Activated CD8-positive, alpha-beta memory T cell treated with anti-CD3 and anti-CD28 coated beads, Interleukin-2, amount 50 U/mL, for 4 hours (primary cell): ENCODE measurements at regions not wholly inside any gene's neighbourhood (a gene's known extent, or its start where the extent isn't known, plus 50 kb on each side); places are given as distances from the start of the nearest gene placed in this dataset.

Source experiments
- DNase-seq: peaks from one replicate; pipeline ENCODE4 v3.0.0-alpha.2; 2020

DNA sequence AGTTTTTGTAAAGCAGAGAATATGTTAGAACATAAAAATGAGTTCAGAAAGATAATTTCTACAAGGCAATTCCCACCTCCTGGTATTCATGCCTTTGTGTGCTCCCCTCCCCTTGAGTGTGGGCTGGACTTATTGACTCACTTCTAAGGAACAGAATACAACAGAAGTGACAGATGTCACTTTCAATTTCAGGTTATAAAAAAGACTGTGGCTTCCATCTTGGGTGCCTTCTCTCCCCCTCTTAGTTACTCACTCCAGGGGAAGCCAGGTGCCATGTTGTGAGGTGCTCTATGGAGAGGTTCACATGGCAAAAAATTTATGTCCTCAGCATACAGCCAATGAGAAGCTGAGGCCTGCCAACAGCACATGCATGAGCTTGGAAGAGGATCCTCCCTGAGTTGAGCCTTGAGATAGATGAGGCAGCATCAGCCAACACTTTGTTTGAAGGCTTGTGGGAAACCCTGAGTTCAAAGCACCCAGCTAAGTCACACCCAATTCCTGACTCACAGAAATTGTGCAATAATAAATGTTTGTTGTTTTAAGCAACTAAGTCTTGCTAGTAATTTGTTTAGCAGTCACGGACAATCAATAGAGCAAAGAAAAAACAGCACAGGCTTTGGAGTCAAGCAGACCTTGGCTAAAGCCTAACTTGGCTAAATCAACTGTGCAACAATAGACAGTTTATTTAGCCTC, 73.5 kb upstream of the NGF start:
- DNase-seq = no peak

GRCh38 chr1:115409094-115410015, 71.3 kb upstream of the NGF start:
- no peak for DNase-seq

DNA sequence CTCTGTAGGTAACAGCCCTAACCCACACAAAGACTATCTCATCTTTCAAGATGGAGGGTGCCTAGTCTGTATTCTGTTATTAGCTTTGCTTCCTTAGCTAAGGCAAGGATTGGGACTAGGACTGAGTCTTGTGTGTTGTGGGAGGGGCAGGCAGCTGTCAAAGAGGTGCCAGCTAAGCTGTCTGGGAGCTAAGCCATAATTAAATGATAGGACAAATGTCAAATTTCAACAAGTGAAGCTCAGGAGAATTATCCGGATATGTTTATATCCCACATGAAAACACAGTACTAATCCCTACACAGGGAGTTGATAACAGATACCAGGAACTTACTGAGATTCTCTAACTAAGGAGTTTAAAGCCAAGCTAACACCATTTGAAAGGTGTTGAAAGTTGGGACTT, 70.5 kb upstream of the NGF start:
- no peak for DNase-seq

DNA sequence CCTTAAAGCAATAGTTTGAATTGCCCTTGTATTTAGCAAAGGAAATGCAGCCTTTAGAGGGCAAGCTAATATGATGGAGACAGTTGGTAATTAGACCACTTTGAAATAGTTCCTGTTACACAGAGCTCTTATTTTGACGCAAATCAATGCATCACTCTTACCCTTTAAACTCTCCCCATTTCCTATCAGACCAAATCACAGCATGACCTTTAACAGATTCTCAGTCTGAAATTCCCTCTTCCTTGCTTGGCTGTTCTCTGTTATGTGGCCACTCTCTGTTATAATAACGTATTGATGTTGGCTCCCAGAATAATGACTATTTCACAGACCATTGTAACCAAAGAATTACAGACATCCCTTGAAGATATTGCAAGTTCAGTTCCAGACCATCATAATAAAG, 66.9 kb upstream of the NGF start:
- DNase-seq = no peak

GRCh38 chr1:115402753-115403184, 64.7 kb upstream of the NGF start:
- no peak for DNase-seq

- DNase-seq = no peak
Observed at GRCh38 chr1:115401676-115402075, 63.6 kb upstream of the NGF start.

- DNase-seq = no peak
Observed at GRCh38 chr1:115400891-115401290, 62.8 kb upstream of the NGF start.

DNA sequence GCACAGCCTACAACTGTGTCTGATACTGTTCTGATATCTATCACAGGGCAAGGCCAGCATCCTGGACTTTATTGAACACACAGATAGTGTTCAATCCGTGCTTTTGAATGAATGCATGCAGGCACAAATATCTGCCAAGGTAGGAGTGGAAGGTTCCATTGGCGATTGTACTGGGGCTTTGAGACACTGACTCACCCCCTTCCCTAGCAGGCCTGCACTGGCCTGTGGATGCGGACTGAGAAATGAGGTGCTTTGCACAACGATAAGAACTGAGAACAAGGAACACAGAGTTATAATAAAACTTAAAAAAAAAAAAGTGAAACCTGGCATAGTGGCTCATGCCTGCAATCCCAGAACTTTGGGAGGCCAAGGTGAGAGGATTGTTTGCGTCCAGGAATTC, 62.4 kb upstream of the NGF start:
- DNase-seq = no peak

DNA sequence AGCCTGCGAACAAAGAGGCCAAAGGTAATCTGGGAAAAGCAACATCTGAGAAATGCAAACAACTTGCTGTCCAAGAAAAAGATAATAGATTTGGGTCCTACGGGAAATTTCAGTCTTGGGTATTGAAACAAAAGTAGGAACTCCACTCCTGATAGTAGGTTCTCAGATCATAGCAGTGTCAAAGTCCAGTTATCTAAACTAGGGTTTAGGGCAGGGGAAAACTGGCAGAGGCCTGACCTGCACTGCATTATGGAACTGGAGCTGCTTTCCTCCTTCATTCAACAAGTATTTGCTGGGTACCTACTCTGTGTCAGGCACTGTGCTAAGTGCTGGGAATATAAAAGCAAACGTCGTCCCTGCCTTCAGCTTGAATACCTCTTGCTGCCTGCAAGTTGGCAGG, 60.7 kb upstream of the NGF start:
- DNase-seq = no peak
